B cell (primary cell): ENCODE measurements at regions not wholly inside any gene's neighbourhood (a gene's known extent, or its start where the extent isn't known, plus 50 kb on each side); places are given as distances from the start of the nearest gene placed in this dataset.

ENCODE experiments used
- ATAC-seq: fragments of 200-7000 bp; cut with Tn5 transposase; one replicate; pipeline ENCODE4 v1.10.0; 2021; ENCODE audit warnings: low read depth, mild to moderate bottlenecking, moderate number of reproducible peaks, moderate library complexity
- CTCF ChIA-PET: fragments of 350-600 bp; sonication (Branson Sonifier 250); formaldehyde crosslinking; loops from one replicate; lab custom pipeline; 2021; ENCODE audit warnings: antibody characterized with exemption, inconsistent platforms; lab: Charles Lee
- POLR2A ChIA-PET: fragments of 350-600 bp; sonication (Branson Sonifier 250); formaldehyde crosslinking; loops from one replicate; lab custom pipeline; 2021; ENCODE audit warnings: antibody characterized with exemption; lab: Charles Lee
- DNase-seq: peaks from one replicate; pipeline ENCODE4 v3.0.0; 2013
- H2AFZ ChIP-seq: 2 replicates; pipeline ENCODE4 v1.6.1; 2012; ENCODE audit warnings: mild to moderate bottlenecking, low read depth, low read length; ENCODE audit not compliant: insufficient read depth, poor library complexity, severe bottlenecking
- H3K27ac ChIP-seq, 2 donors: 1 replicate in 1 of 2; 2 replicates in 1 of 2; pipeline ENCODE4 v1.5.1; 2012 to 2013; ENCODE audit warnings: low read length in 2 of 2, mild to moderate bottlenecking in 2 of 2, moderate library complexity in 1 of 2
- H3K27me3 ChIP-seq, 4 experiments: fragments of 200-600 bp in 1 of 4; sonication (generic) in 1 of 4; replicated peaks in 1 of 4; 1 replicate in 2 of 4; 2 replicates in 2 of 4; pipeline versions ENCODE4 v1.6.1 to v1.7.0; 2013 to 2016; ENCODE audit warnings: low read length in 3 of 4, mild to moderate bottlenecking in 2 of 4, mixed read lengths in 1 of 4, moderate library complexity in 1 of 4; ENCODE audit not compliant: insufficient read depth in 4 of 4, control insufficient read depth in 3 of 4; ENCODE audit errors: control extremely low read depth in 1 of 4
- H3K36me3 ChIP-seq, 2 experiments: replicated peaks in 1 of 2; 1 replicate in 1 of 2; 2 replicates in 1 of 2; pipeline versions ENCODE4 v1.6.1 to v1.7.1; 2013; ENCODE audit warnings: low read length in 1 of 2; ENCODE audit not compliant: insufficient read depth in 2 of 2, control insufficient read depth in 1 of 2; ENCODE audit errors: control extremely low read depth in 1 of 2, extremely low read depth in 1 of 2
- H3K4me1 ChIP-seq, 2 donors: fragments of 200-600 bp in 1 of 2; sonication (generic) in 1 of 2; 1 replicate in 1 of 2; 2 replicates in 1 of 2; pipeline versions ENCODE4 v1.5.1 to v1.6.1; 2013 to 2017; ENCODE audit warnings: low read length in 2 of 2; ENCODE audit not compliant: control insufficient read depth in 2 of 2, insufficient read depth in 2 of 2
- H3K4me2 ChIP-seq: replicated peaks from 2 replicates; pipeline ENCODE3; 2012; ENCODE audit warnings: mild to moderate bottlenecking, low read depth, low read length; ENCODE audit not compliant: poor library complexity, severe bottlenecking
- H3K4me3 ChIP-seq, 5 experiments: fragments of 200-600 bp in 1 of 5; sonication (generic) in 1 of 5; 1 replicate in 3 of 5; 2 replicates in 2 of 5; pipeline versions ENCODE4 v1.5.1 to v1.7.0; 2011 to 2016; ENCODE audit warnings: low read length in 4 of 5, mild to moderate bottlenecking in 4 of 5, low read depth in 2 of 5, control low read depth in 1 of 5, moderate library complexity in 1 of 5; ENCODE audit not compliant: insufficient read depth in 1 of 5; ENCODE audit errors: control extremely low read depth in 1 of 5, extremely low read depth in 1 of 5
- H3K79me2 ChIP-seq: fragments of 200-600 bp; sonication (generic); one replicate; pipeline ENCODE4 v1.6.0; 2016; ENCODE audit warnings: low read length; ENCODE audit not compliant: control insufficient read depth, insufficient read depth
- H3K9ac ChIP-seq: fragments of 200-600 bp; sonication (generic); 2 replicates; pipeline ENCODE4 v1.6.1; 2017; ENCODE audit warnings: mild to moderate bottlenecking, low read length, moderate library complexity
- H3K9me3 ChIP-seq, 3 donors: one replicate each; pipeline versions ENCODE4 v1.6.1 to v1.7.1; 2013; ENCODE audit warnings: low read length in 2 of 3; ENCODE audit not compliant: control insufficient read depth in 2 of 3, insufficient read depth in 1 of 3; ENCODE audit errors: control extremely low read depth in 1 of 3
- H4K20me1 ChIP-seq: 2 replicates; pipeline ENCODE4 v1.6.0; 2012; ENCODE audit warnings: mild to moderate bottlenecking, low read length; ENCODE audit not compliant: insufficient read depth, control insufficient read depth, poor library complexity, severe bottlenecking
- H3K27ac Mint-ChIP-seq: one replicate; pipeline ENCODE4 v1.8.0; 2021; ENCODE audit warnings: mixed read lengths
- H3K27me3 Mint-ChIP-seq: one replicate; pipeline ENCODE4 v1.8.0; 2021; ENCODE audit warnings: mixed read lengths
- H3K4me1 Mint-ChIP-seq: one replicate; pipeline ENCODE4 v1.8.0; 2021; ENCODE audit warnings: mixed read lengths
- H3K4me3 Mint-ChIP-seq: one replicate; pipeline ENCODE4 v1.8.0; 2021; ENCODE audit warnings: mixed read lengths
- H3K9me3 Mint-ChIP-seq: one replicate; pipeline ENCODE4 v1.8.0; 2022; ENCODE audit warnings: mixed read lengths; ENCODE audit not compliant: insufficient read depth
- EZH2 ChIP-seq: IDR thresholded peaks from 2 replicates; pipeline ENCODE4 v1.6.1; 2012; ENCODE audit warnings: borderline replicate concordance, low read depth, mild to moderate bottlenecking, moderate library complexity, low read length; ENCODE audit not compliant: insufficient read depth, poor library complexity, severe bottlenecking
- WGBS: methylation state at CpG from one replicate; pipeline ENCODE4 v1.1.5; 2013; ENCODE audit warnings: missing lambda C conversion rate; ENCODE audit not compliant: insufficient coverage; 5-methylcytosine and 5-hydroxymethylcytosine counted together
- intact Hi-C: fragments of 100-400 bp; cut with micrococcal nuclease; formaldehyde crosslinking; loops from one replicate; pipeline ENCODE4 v1.10.0; 2022
- TF ChIP-seq, protein P1 (sequence below): fragments of 200-600 bp; IDR thresholded peaks from one replicate; pipeline ENCODE4 v1.8.0; 2022; ENCODE audit warnings: antibody characterized with exemption, mild to moderate bottlenecking

DNA sequence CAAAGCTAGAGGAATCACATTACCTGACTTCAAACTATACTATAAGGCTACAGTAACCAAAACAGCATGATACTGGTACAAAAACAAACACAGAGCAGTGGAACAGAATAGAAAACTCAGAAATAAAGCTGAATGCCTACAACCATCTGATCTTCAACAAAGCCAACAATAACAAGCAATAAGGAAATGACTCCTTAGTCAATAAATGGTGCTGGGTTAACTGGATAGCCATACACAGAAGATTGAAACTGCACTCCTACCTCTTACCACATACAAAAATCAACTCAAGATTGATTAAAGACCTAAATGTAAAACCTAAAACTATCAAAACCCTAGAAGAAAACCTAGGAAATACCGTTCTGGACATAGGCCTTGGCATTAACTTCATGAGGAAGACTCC, 182.6 kb upstream of the CNOT2 start:
- POLR2A ChIA-PET = no interaction called here
- no peaks in the 10 kb centered on the region for H3K4me1 Mint-ChIP-seq

DNA sequence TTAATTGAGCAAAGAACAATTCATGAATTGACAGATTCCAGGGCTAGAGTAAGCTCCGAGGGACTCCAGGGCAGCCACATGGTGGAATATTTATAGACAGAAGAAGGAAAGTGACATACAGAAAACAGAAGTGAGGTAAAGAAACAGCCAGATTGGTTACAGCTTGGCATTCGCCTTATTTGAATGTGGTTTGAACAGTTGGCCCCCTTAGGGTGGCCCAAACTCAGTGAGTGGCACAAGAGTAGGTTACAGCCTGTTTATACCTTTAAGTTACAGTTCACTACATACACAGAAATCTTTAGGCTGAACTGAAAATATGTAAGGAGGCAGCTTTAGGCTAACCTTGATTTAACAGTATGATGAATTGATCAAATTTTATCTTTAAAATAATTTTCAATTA, 174.5 kb upstream of the CNOT2 start:
- Mint-ChIP-seq H3K4me3 (peak overlapping the region; percentile 2), H3K9me3 (no peaks in the 10 kb centered on the region), H3K4me1 (peaks cover 12% of the 10 kb centered on the region), H3K27ac (no peak overlapping the region), H3K27me3 (no peaks in the 10 kb centered on the region)
- no peaks in the 10 kb centered on the region for H3K36me3 ChIP-seq
- ChIA-PET POLR2A (no interaction called here), CTCF (no interaction called here)
- no peak overlapping the region for H3K27ac ChIP-seq
- peaks cover 15% of the 10 kb centered on the region in 2 donors for H3K4me1 ChIP-seq
- peak overlapping the region; percentile 40 for H3K4me2 ChIP-seq
- H3K27me3 ChIP-seq = no peaks in the 10 kb centered on the region
- WGBS = 15% methylated on average over 1 of the region's 2 CpGs
- H2AFZ ChIP-seq = peak overlapping the region; percentile 26
- intact Hi-C loops = no loop called here
- DNase-seq (peak; percentile 37), ATAC-seq (no peak)
- no peaks in the 10 kb centered on the region for H3K79me2 ChIP-seq
- peak overlapping the region in 1 of 5 experiments; percentile 25 for H3K4me3 ChIP-seq
- no peaks in the 10 kb centered on the region for H3K9me3 ChIP-seq
- H3K9ac ChIP-seq = peak overlapping the region; percentile 5
- TF ChIP-seq EZH2 = no peak
- TF ChIP-seq, protein P1, sequence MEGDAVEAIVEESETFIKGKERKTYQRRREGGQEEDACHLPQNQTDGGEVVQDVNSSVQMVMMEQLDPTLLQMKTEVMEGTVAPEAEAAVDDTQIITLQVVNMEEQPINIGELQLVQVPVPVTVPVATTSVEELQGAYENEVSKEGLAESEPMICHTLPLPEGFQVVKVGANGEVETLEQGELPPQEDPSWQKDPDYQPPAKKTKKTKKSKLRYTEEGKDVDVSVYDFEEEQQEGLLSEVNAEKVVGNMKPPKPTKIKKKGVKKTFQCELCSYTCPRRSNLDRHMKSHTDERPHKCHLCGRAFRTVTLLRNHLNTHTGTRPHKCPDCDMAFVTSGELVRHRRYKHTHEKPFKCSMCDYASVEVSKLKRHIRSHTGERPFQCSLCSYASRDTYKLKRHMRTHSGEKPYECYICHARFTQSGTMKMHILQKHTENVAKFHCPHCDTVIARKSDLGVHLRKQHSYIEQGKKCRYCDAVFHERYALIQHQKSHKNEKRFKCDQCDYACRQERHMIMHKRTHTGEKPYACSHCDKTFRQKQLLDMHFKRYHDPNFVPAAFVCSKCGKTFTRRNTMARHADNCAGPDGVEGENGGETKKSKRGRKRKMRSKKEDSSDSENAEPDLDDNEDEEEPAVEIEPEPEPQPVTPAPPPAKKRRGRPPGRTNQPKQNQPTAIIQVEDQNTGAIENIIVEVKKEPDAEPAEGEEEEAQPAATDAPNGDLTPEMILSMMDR = no peak
- H4K20me1 ChIP-seq = no peaks in the 10 kb centered on the region

More for the DNA sequence above, 182.6 kb upstream of the CNOT2 start:
- intact Hi-C loops = no loop called here
- TF ChIP-seq, protein P1 = no peak
- TF ChIP-seq EZH2 = no peak
- no peak overlapping the region for H2AFZ ChIP-seq
- H3K27ac ChIP-seq = no peak overlapping the region
- no peaks in the 10 kb centered on the region for H4K20me1 ChIP-seq
- no peaks in the 10 kb centered on the region for H3K9me3 Mint-ChIP-seq
- H3K27me3 Mint-ChIP-seq = no peaks in the 10 kb centered on the region
- H3K4me3 Mint-ChIP-seq = no peak overlapping the region
- H3K9me3 ChIP-seq = no peaks in the 10 kb centered on the region
- CTCF ChIA-PET = no interaction called here
- H3K9ac ChIP-seq = no peak overlapping the region
- DNase-seq (no peak), ATAC-seq (no peak)
- H3K79me2 ChIP-seq = no peaks in the 10 kb centered on the region
- H3K4me3 ChIP-seq = no peak overlapping the region
- H3K27ac Mint-ChIP-seq = no peak overlapping the region
- no peaks in the 10 kb centered on the region for H3K36me3 ChIP-seq
- H3K4me2 ChIP-seq = no peak overlapping the region
- WGBS = 100% methylated on average over 1 of the region's 1 CpG
- H3K4me1 ChIP-seq = no peaks in the 10 kb centered on the region
- no peaks in the 10 kb centered on the region for H3K27me3 ChIP-seq
